DND-41 (cell line): ENCODE measurements at regions not wholly inside any gene's neighbourhood (a gene's known extent, or its start where the extent isn't known, plus 50 kb on each side); places are given as distances from the start of the nearest gene placed in this dataset.

Source experiments
- EZH2 ChIP-seq: IDR thresholded peaks from 3 replicates; pipeline ENCODE4 v1.6.1; 2012; ENCODE audit warnings: borderline replicate concordance, low read depth, mild to moderate bottlenecking, moderate library complexity, low read length, inconsistent platforms; ENCODE audit not compliant: severe bottlenecking
- TF ChIP-seq, protein P1 (sequence below): IDR thresholded peaks from 2 replicates; pipeline ENCODE4 v1.5.1; 2012; ENCODE audit warnings: borderline replicate concordance, low read length, moderate library complexity, mild to moderate bottlenecking; ENCODE audit not compliant: poor library complexity, severe bottlenecking; ENCODE audit errors: extremely low read depth

DNA sequence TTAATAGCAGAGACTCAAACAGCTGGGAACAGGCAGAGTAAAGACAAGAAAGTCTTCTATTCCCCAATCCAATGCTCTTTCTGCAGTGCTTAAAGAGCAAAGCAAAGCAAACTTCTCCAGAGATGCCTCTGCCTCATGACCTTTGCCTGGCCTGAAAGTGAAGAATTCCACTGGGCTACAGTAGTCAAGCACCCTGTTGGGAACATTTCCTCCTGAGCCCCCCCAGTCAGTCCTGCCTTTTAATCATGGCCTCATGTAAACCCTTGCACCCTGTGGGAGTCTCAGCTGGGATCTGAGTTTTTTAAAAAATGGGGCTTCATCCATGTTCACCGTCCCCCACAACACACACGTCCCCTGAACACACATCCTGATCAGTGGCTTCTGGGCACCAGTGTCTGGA, 62.7 kb upstream of the TSPAN11 start:
- TF ChIP-seq, protein P1, sequence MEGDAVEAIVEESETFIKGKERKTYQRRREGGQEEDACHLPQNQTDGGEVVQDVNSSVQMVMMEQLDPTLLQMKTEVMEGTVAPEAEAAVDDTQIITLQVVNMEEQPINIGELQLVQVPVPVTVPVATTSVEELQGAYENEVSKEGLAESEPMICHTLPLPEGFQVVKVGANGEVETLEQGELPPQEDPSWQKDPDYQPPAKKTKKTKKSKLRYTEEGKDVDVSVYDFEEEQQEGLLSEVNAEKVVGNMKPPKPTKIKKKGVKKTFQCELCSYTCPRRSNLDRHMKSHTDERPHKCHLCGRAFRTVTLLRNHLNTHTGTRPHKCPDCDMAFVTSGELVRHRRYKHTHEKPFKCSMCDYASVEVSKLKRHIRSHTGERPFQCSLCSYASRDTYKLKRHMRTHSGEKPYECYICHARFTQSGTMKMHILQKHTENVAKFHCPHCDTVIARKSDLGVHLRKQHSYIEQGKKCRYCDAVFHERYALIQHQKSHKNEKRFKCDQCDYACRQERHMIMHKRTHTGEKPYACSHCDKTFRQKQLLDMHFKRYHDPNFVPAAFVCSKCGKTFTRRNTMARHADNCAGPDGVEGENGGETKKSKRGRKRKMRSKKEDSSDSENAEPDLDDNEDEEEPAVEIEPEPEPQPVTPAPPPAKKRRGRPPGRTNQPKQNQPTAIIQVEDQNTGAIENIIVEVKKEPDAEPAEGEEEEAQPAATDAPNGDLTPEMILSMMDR, result no peak
- TF ChIP-seq EZH2, result no peak
